H1 (cell line): ENCODE measurements at regions not wholly inside any gene's neighbourhood (a gene's known extent, or its start where the extent isn't known, plus 50 kb on each side); places are given as distances from the start of the nearest gene placed in this dataset.

Experiments used
- CTCF ChIA-PET: fragments of 300-600 bp; sonication (Branson Sonifier 250); formaldehyde crosslinking; loops from one replicate; lab custom pipeline; 2021; ENCODE audit not compliant: partially characterized antibody; lab: Charles Lee
- POLR2A ChIA-PET: fragments of 300-600 bp; sonication (Branson Sonifier 250); formaldehyde crosslinking; loops from one replicate; lab custom pipeline; 2021; ENCODE audit warnings: inconsistent platforms; ENCODE audit not compliant: partially characterized antibody; lab: Charles Lee
- DNase-seq, 2 experiments: peaks; one replicate each; pipeline versions ENCODE4 v3.0.0 to v3.0.0-alpha.2; 2010 to 2022; ENCODE audit warnings: low spot score in 2 of 2, low read depth in 1 of 2, mixed read lengths in 1 of 2
- FAIRE-seq: peaks from 2 replicates; lab custom pipeline; 2011; peaks lifted over from hg19 to GRCh38; lab: Jason Lieb, UNC
- H2AFZ ChIP-seq: 2 replicates; pipeline ENCODE4 v1.8.1; 2012; ENCODE audit warnings: low read length, inconsistent platforms
- H2AK5ac ChIP-seq: 2 replicates; pipeline ENCODE4 v1.6.1; 2013; ENCODE audit warnings: low read depth, low read length
- H2BK120ac ChIP-seq: replicated peaks from 2 replicates; pipeline ENCODE3; 2013; ENCODE audit warnings: low read depth, low read length, inconsistent platforms
- H2BK12ac ChIP-seq: 2 replicates; pipeline ENCODE4 v1.6.1; 2013; ENCODE audit warnings: low read depth, low read length
- H2BK15ac ChIP-seq: 2 replicates; pipeline ENCODE4 v1.6.1; 2013; ENCODE audit warnings: low read length
- H2BK20ac ChIP-seq: 2 replicates; pipeline ENCODE4 v1.6.1; 2013; ENCODE audit warnings: low read length
- H2BK5ac ChIP-seq: 2 replicates; pipeline ENCODE4 v1.6.1; 2013; ENCODE audit warnings: low read depth, low read length
- H3K14ac ChIP-seq: 2 replicates; pipeline ENCODE4 v1.6.1; 2013; ENCODE audit warnings: inconsistent platforms; ENCODE audit not compliant: insufficient read length
- H3K18ac ChIP-seq: 2 replicates; pipeline ENCODE4 v1.6.1; 2013; ENCODE audit warnings: low read length; ENCODE audit errors: extremely low read depth
- H3K23ac ChIP-seq: 2 replicates; pipeline ENCODE4 v1.6.1; 2013; ENCODE audit warnings: inconsistent platforms; ENCODE audit not compliant: insufficient read length
- H3K23me2 ChIP-seq: 2 replicates; pipeline ENCODE4 v1.6.1; 2013; ENCODE audit warnings: low read depth, low read length
- H3K27ac ChIP-seq: 2 replicates; pipeline ENCODE4 v1.6.1; 2011; ENCODE audit warnings: low read depth, low read length, inconsistent platforms
- H3K27me3 ChIP-seq, 4 experiments: replicated peaks in 1 of 4; 1 replicate in 1 of 4; 2 replicates in 3 of 4; pipeline versions ENCODE4 v1.6.1 to v1.8.1; 2011 to 2013; ENCODE audit warnings: low read length in 3 of 4, mild to moderate bottlenecking in 3 of 4, inconsistent platforms in 2 of 4, mixed read lengths in 2 of 4, moderate library complexity in 1 of 4; ENCODE audit not compliant: control insufficient read depth in 3 of 4, insufficient read depth in 3 of 4; ENCODE audit errors: extremely low read depth in 1 of 4
- H3K36me3 ChIP-seq, 4 experiments: 2 replicates each; pipeline versions ENCODE4 v1.6.1 to v1.8.1; 2011 to 2013; ENCODE audit warnings: mild to moderate bottlenecking in 4 of 4, low read length in 3 of 4, moderate library complexity in 2 of 4, control low read depth in 1 of 4, inconsistent platforms in 1 of 4; ENCODE audit not compliant: insufficient read depth in 4 of 4, control insufficient read depth in 2 of 4
- H3K4ac ChIP-seq: replicated peaks from 2 replicates; pipeline ENCODE3; 2013; ENCODE audit warnings: low read length, low read depth, mixed read lengths, inconsistent platforms; ENCODE audit not compliant: insufficient read length
- H3K4me1 ChIP-seq, 4 experiments: replicated peaks in 1 of 4; 1 replicate in 1 of 4; 2 replicates in 3 of 4; pipeline versions ENCODE4 v1.6.1 to v1.8.1; 2011 to 2013; ENCODE audit warnings: low read length in 3 of 4, inconsistent platforms in 2 of 4, mixed read lengths in 1 of 4; ENCODE audit not compliant: insufficient read depth in 4 of 4, control insufficient read depth in 3 of 4
- H3K4me2 ChIP-seq, 2 experiments: 2 replicates each; pipeline versions ENCODE4 v1.6.1 to v1.8.1; 2011 to 2013; ENCODE audit warnings: low read depth in 2 of 2, low read length in 2 of 2, control low read depth in 1 of 2, inconsistent platforms in 1 of 2, mild to moderate bottlenecking in 1 of 2; ENCODE audit not compliant: insufficient read depth in 1 of 2
- H3K4me3 ChIP-seq, 4 experiments: fragments of 200-600, 300-600 bp in 1 of 4; sonication (generic), shearing (Covaris generic), sonication (Bioruptor Twin) in 1 of 4; 2 replicates each; pipeline versions ENCODE4 v1.5.1 to v1.8.1; 2011 to 2016; ENCODE audit warnings: low read length in 4 of 4, low read depth in 3 of 4, control low read depth in 2 of 4, inconsistent platforms in 2 of 4, mild to moderate bottlenecking in 2 of 4, mixed read lengths in 1 of 4, moderate library complexity in 1 of 4; ENCODE audit not compliant: insufficient read depth in 2 of 4; ENCODE audit errors: extremely low read depth in 1 of 4
- H3K56ac ChIP-seq: replicated peaks from 2 replicates; pipeline ENCODE3; 2013; ENCODE audit warnings: low read depth, mild to moderate bottlenecking, mixed read lengths, low read length, inconsistent platforms; ENCODE audit not compliant: insufficient read length
- H3K79me1 ChIP-seq: 2 replicates; pipeline ENCODE4 v1.6.1; 2013; ENCODE audit warnings: low read depth, low read length, control low read depth
- H3K79me2 ChIP-seq, 2 experiments: 2 replicates each; pipeline versions ENCODE4 v1.6.1 to v1.8.1; 2012 to 2013; ENCODE audit warnings: low read length in 2 of 2, mild to moderate bottlenecking in 2 of 2, inconsistent platforms in 1 of 2; ENCODE audit not compliant: insufficient read depth in 2 of 2, control insufficient read depth in 1 of 2
- H3K9ac ChIP-seq, 4 experiments: replicated peaks in 1 of 4; 1 replicate in 1 of 4; 2 replicates in 3 of 4; pipeline versions ENCODE4 v1.6.1 to v1.8.1; 2011 to 2013; ENCODE audit warnings: low read depth in 3 of 4, low read length in 3 of 4, control low read depth in 2 of 4, mild to moderate bottlenecking in 2 of 4, moderate library complexity in 2 of 4, inconsistent platforms in 1 of 4; ENCODE audit errors: extremely low read depth in 1 of 4
- H3K9me3 ChIP-seq, 2 experiments: 2 replicates each; pipeline versions ENCODE4 v1.6.1 to v1.8.1; 2012 to 2013; ENCODE audit warnings: mild to moderate bottlenecking in 2 of 2, moderate library complexity in 2 of 2, control low read depth in 1 of 2, inconsistent platforms in 1 of 2, low read depth in 1 of 2, low read length in 1 of 2, mixed read lengths in 1 of 2; ENCODE audit not compliant: insufficient read depth in 2 of 2
- H4K20me1 ChIP-seq, 2 experiments: replicated peaks in 1 of 2; 2 replicates each; pipeline versions ENCODE3 to v1.8.1; 2011 to 2013; ENCODE audit warnings: inconsistent platforms in 2 of 2, low read length in 2 of 2, mild to moderate bottlenecking in 1 of 2; ENCODE audit not compliant: insufficient read depth in 2 of 2, control insufficient read depth in 1 of 2
- H4K5ac ChIP-seq: 2 replicates; pipeline ENCODE4 v1.6.1; 2013; ENCODE audit warnings: low read length, low read depth, mixed read lengths, inconsistent platforms; ENCODE audit not compliant: insufficient read length
- H4K8ac ChIP-seq: 2 replicates; pipeline ENCODE4 v1.8.0; 2013; ENCODE audit warnings: mild to moderate bottlenecking, moderate library complexity, low read length, inconsistent platforms; ENCODE audit not compliant: insufficient read depth; ENCODE audit errors: extremely low read depth
- H4K91ac ChIP-seq: replicated peaks from 2 replicates; pipeline ENCODE3; 2013; ENCODE audit warnings: low read length, mixed read lengths, inconsistent platforms; ENCODE audit not compliant: insufficient read length
- ZNF274 ChIP-seq: IDR thresholded peaks from 2 replicates; pipeline ENCODE4 v1.7.0; 2012; ENCODE audit warnings: low read length, borderline replicate concordance; ENCODE audit errors: extremely low read depth
- WGBS, 2 experiments: shearing (Covaris generic) in 1 of 2; methylation state at CpG; one replicate each; pipeline versions ENCODE4 v1.1.6 to v1.1.7; 2013 to 2015; ENCODE audit warnings: low lambda C conversion rate in 2 of 2, mixed read lengths in 2 of 2, inconsistent platforms in 1 of 2, low coverage in 1 of 2, missing lambda C conversion rate in 1 of 2; ENCODE audit not compliant: insufficient replicate concordance in 2 of 2, insufficient coverage in 1 of 2, insufficient read length in 1 of 2; ENCODE audit errors: extremely low coverage in 1 of 2, missing lambda C conversion rate in 1 of 2; 5-methylcytosine and 5-hydroxymethylcytosine counted together

GRCh38 chr9:124121725-124122124 lies 110.2 kb downstream of the LHX2 start:
- peaks cover 0 to 4% of the 10 kb centered on the region in 2 experiments; a peak in 1 of 4 replicates for H3K9me3 ChIP-seq
- H3K23ac ChIP-seq = no peak overlapping the region
- no peak overlapping the region for H2AFZ ChIP-seq
- no peak overlapping the region for H3K4me3 ChIP-seq
- H4K8ac ChIP-seq = no peak overlapping the region
- H3K4ac ChIP-seq = no peak overlapping the region
- H2BK12ac ChIP-seq = no peak overlapping the region
- no peak overlapping the region for H2BK120ac ChIP-seq
- FAIRE-seq = no peak
- H3K79me2 ChIP-seq = no peaks in the 10 kb centered on the region
- DNase-seq = no peak
- no peak overlapping the region for H2BK15ac ChIP-seq
- H2BK5ac ChIP-seq = no peak overlapping the region
- no peaks in the 10 kb centered on the region for H3K36me3 ChIP-seq
- H4K20me1 ChIP-seq = peaks cover 0 to 3% of the 10 kb centered on the region in 2 experiments
- CTCF ChIA-PET = interaction anchor here (1.0 to 6.8 kb wide), 8 partner anchors 10 to 722 kb away, joined by 3 to 65 read pairs (median 6); no protein-coding TSS in a partner anchor
- no peak overlapping the region for H3K18ac ChIP-seq
- no peak overlapping the region for H4K91ac ChIP-seq
- TF ChIP-seq ZNF274 = no peak
- H3K14ac ChIP-seq = no peak overlapping the region
- POLR2A ChIA-PET = interaction anchor here (0.8 kb wide), 1 partner anchor 9 kb away, joined by 3 read pairs; no protein-coding TSS in a partner anchor
- H3K27me3 ChIP-seq = no peaks in the 10 kb centered on the region; a peak in 2 of 7 replicates
- H3K4me1 ChIP-seq = peaks cover 0 to 12% (median 7%) of the 10 kb centered on the region in 4 experiments; a peak in 6 of 7 replicates
- no peak overlapping the region for H3K56ac ChIP-seq
- no peak overlapping the region for H3K27ac ChIP-seq
- WGBS, 2 experiments = 85% methylated on average over 1 of the region's 1 CpG; no CpG with 5 or more reads in 1 of the 2 experiments
- no peaks in the 10 kb centered on the region for H3K23me2 ChIP-seq
- H3K4me2 ChIP-seq = no peak overlapping the region
- no peak overlapping the region for H3K9ac ChIP-seq
- H3K79me1 ChIP-seq = no peaks in the 10 kb centered on the region
- no peak overlapping the region for H4K5ac ChIP-seq
- no peak overlapping the region for H2AK5ac ChIP-seq
- H2BK20ac ChIP-seq = no peak overlapping the region
